IMR-90 (cell line): ENCODE measurements at regions not wholly inside any gene's neighbourhood (a gene's known extent, or its start where the extent isn't known, plus 50 kb on each side); places are given as distances from the start of the nearest gene placed in this dataset.

Experiments used
- ATAC-seq: fragments of 200-7000 bp; cut with Tn5 transposase; 2 replicates; pipeline ENCODE4 v1.9.1; 2020; ENCODE audit warnings: low read depth, mild to moderate bottlenecking, moderate library complexity
- BruUV-seq: library from RNA; stranded (reverse); fragments of 400-500 nt; replicated peaks from 2 replicates; lab custom pipeline; 2021; lab: Mats Ljungman, UMichigan
- CTCF ChIA-PET: fragments of 300-600 bp; formaldehyde crosslinking; extraction: SDS; loops from one replicate; lab custom pipeline; 2021; ENCODE audit warnings: antibody characterized with exemption; lab: Yijun Ruan, JAX
- POLR2A ChIA-PET: fragments of 300-600 bp; sonication (Branson Sonifier 250); formaldehyde crosslinking; loops from one replicate; lab custom pipeline; 2022; ENCODE audit warnings: antibody characterized with exemption; ENCODE audit not compliant: unreplicated experiment; lab: Charles Lee
- DNase-seq: peaks from one replicate; pipeline ENCODE4 v3.0.0; 2013
- H2AFZ ChIP-seq: replicated peaks from 2 replicates; pipeline ENCODE3; 2013; ENCODE audit warnings: low read length, mild to moderate bottlenecking; ENCODE audit not compliant: poor library complexity
- H2AK5ac ChIP-seq: 2 replicates; pipeline ENCODE4 v1.6.1; 2013; ENCODE audit warnings: low read depth, low read length, inconsistent platforms
- H2AK9ac ChIP-seq: replicated peaks from 2 replicates; pipeline ENCODE3; 2013; ENCODE audit warnings: mild to moderate bottlenecking, low read depth, low read length, moderate library complexity; ENCODE audit not compliant: poor library complexity
- H2BK120ac ChIP-seq: 2 replicates; pipeline ENCODE4 v1.6.1; 2013; ENCODE audit warnings: low read depth, low read length, inconsistent platforms
- H2BK15ac ChIP-seq: 3 replicates; pipeline ENCODE4 v1.6.1; 2013; ENCODE audit warnings: low read depth, low read length, inconsistent platforms
- H2BK20ac ChIP-seq: 2 replicates; pipeline ENCODE4 v1.6.1; 2013; ENCODE audit warnings: low read depth, mild to moderate bottlenecking, inconsistent platforms, low read length, moderate library complexity
- H2BK5ac ChIP-seq: 2 replicates; pipeline ENCODE4 v1.6.1; 2013; ENCODE audit warnings: mild to moderate bottlenecking, low read depth, low read length, inconsistent platforms; ENCODE audit not compliant: poor library complexity, severe bottlenecking
- H3K14ac ChIP-seq: replicated peaks from 2 replicates; pipeline ENCODE4 v1.6.1; 2013; ENCODE audit warnings: low read depth, low read length, inconsistent platforms
- H3K18ac ChIP-seq: 2 replicates; pipeline ENCODE4 v1.6.1; 2013; ENCODE audit warnings: low read depth, low read length, control low read depth
- H3K23ac ChIP-seq: 2 replicates; pipeline ENCODE4 v1.6.1; 2013; ENCODE audit warnings: low read depth, low read length, inconsistent platforms
- H3K27ac ChIP-seq: 2 replicates; pipeline ENCODE4 v1.5.1; 2013; ENCODE audit warnings: mild to moderate bottlenecking, control low read depth, low read length; ENCODE audit not compliant: insufficient read depth
- H3K27me3 ChIP-seq: 2 replicates; pipeline ENCODE4 v1.6.1; 2013; ENCODE audit warnings: low read length; ENCODE audit not compliant: control insufficient read depth, insufficient read depth
- H3K36me3 ChIP-seq: 2 replicates; pipeline ENCODE4 v1.6.1; 2013; ENCODE audit warnings: low read length, mixed read lengths; ENCODE audit not compliant: control insufficient read depth, insufficient read depth
- H3K4ac ChIP-seq: 2 replicates; pipeline ENCODE4 v1.6.1; 2013; ENCODE audit warnings: low read depth, low read length, inconsistent platforms
- H3K4me1 ChIP-seq: 2 replicates; pipeline ENCODE4 v1.6.1; 2013; ENCODE audit warnings: low read length, mixed read lengths; ENCODE audit not compliant: control insufficient read depth, insufficient read depth
- H3K4me2 ChIP-seq: 2 replicates; pipeline ENCODE4 v1.6.1; 2013; ENCODE audit warnings: low read depth, mild to moderate bottlenecking, control low read depth, low read length, moderate library complexity
- H3K4me3 ChIP-seq: 2 replicates; pipeline ENCODE4 v1.5.1; 2013; ENCODE audit warnings: low read depth, mild to moderate bottlenecking, control low read depth, low read length, moderate library complexity; ENCODE audit not compliant: insufficient read depth
- H3K56ac ChIP-seq: 2 replicates; pipeline ENCODE4 v1.6.1; 2013; ENCODE audit warnings: low read length, inconsistent platforms; ENCODE audit not compliant: insufficient read depth; ENCODE audit errors: extremely low read depth
- H3K79me1 ChIP-seq, 2 experiments: 2 replicates each; pipeline ENCODE4 v1.6.1; 2013; ENCODE audit warnings: low read length in 2 of 2, inconsistent platforms in 1 of 2, low read depth in 1 of 2
- H3K9ac ChIP-seq: 2 replicates; pipeline ENCODE4 v1.6.1; 2013; ENCODE audit warnings: low read depth, low read length, control low read depth
- H3K9me1 ChIP-seq: 2 replicates; pipeline ENCODE4 v1.6.1; 2013; ENCODE audit warnings: low read length, inconsistent platforms; ENCODE audit not compliant: insufficient read depth
- H3K9me3 ChIP-seq: 2 replicates; pipeline ENCODE4 v1.6.1; 2013; ENCODE audit warnings: low read length; ENCODE audit not compliant: control insufficient read depth, insufficient read depth
- H4K20me1 ChIP-seq: 2 replicates; pipeline ENCODE4 v1.6.1; 2013; ENCODE audit warnings: low read length, inconsistent platforms; ENCODE audit not compliant: insufficient read depth
- H4K5ac ChIP-seq: 2 replicates; pipeline ENCODE4 v1.6.1; 2013; ENCODE audit warnings: mild to moderate bottlenecking, low read depth, low read length, control low read depth
- H4K8ac ChIP-seq, 2 experiments: 2 replicates each; pipeline ENCODE4 v1.6.1; 2013; ENCODE audit warnings: low read depth in 2 of 2, low read length in 2 of 2, control low read depth in 1 of 2, inconsistent platforms in 1 of 2
- H4K91ac ChIP-seq: 2 replicates; pipeline ENCODE4 v1.6.1; 2013; ENCODE audit warnings: low read depth, low read length, inconsistent platforms; ENCODE audit not compliant: insufficient read depth
- BHLHE40 ChIP-seq: fragments of 150-350 bp; IDR thresholded peaks from 2 replicates; pipeline ENCODE4 v1.6.1; 2016; ENCODE audit warnings: mild to moderate bottlenecking, low read depth, low read length
- CEBPB ChIP-seq: IDR thresholded peaks from 2 replicates; pipeline ENCODE4 v1.6.1; 2012; ENCODE audit warnings: low read depth, low read length, improper control_type of control experiment
- MAFK ChIP-seq: IDR thresholded peaks from 2 replicates; pipeline ENCODE4 v1.6.1; 2012; ENCODE audit warnings: low read depth, low read length, improper control_type of control experiment
- POLR2A ChIP-seq: IDR thresholded peaks from 2 replicates; pipeline ENCODE4 v1.6.1; 2012; ENCODE audit warnings: mild to moderate bottlenecking, low read depth, low read length
- RAD21 ChIP-seq: IDR thresholded peaks from 2 replicates; pipeline ENCODE4 v1.6.1; 2012; ENCODE audit warnings: low read length, improper control_type of control experiment
- SMC3 ChIP-seq: fragments of 150-350 bp; IDR thresholded peaks from 2 replicates; pipeline ENCODE4 v1.6.1; 2016; ENCODE audit warnings: low read depth, mild to moderate bottlenecking, antibody characterized with exemption, low read length, moderate library complexity
- WGBS, 2 experiments: methylation state at CpG; one replicate each; pipeline versions ENCODE4 v1.1.5 to v1.1.7; 2013; ENCODE audit warnings: missing lambda C conversion rate in 2 of 2; ENCODE audit not compliant: insufficient read length in 1 of 2; ENCODE audit errors: extremely low coverage in 2 of 2; 5-methylcytosine and 5-hydroxymethylcytosine counted together
- dilution Hi-C: fragments of 300-500 bp; cut with HindIII; formaldehyde crosslinking; loops from one replicate; pipeline ENCODE4 v1.14.3; 2018; ENCODE audit warnings: low sequenced_read_pairs; ENCODE audit not compliant: unreplicated experiment
- in situ Hi-C: fragments of 300-500 bp; cut with MboI; formaldehyde crosslinking; loops from 3 replicates; pipeline ENCODE4 v1.14.3; 2019; ENCODE audit warnings: low sequenced_read_pairs, inconsistent platforms, mixed read lengths
- intact Hi-C: fragments of 100-400 bp; cut with micrococcal nuclease; formaldehyde crosslinking; loops from 2 replicates; pipeline ENCODE4 v1.10.0; 2022

- no peak overlapping the region; the same call in 1 of the 2 replicates for H2AK5ac ChIP-seq
- intact Hi-C loops = no loop called here
- H3K4me2 ChIP-seq = no peak overlapping the region
- peaks cover 2% of the 10 kb centered on the region; the same call in 1 of the 2 replicates for H3K27me3 ChIP-seq
- dilution Hi-C loops = no loop called here
- peaks cover 2% of the 10 kb centered on the region; the same call in 1 of the 2 replicates for H3K4me1 ChIP-seq
- peak overlapping the region; percentile 36; the same call in 1 of the 2 replicates for H2BK120ac ChIP-seq
- H3K27ac ChIP-seq = no peak overlapping the region
- no peak overlapping the region for H3K14ac ChIP-seq
- in situ Hi-C loops = no loop called here
- H2BK20ac ChIP-seq = no peak overlapping the region
- H2AFZ ChIP-seq = peak overlapping the region; percentile 15
- no peaks in the 10 kb centered on the region for H4K20me1 ChIP-seq
- no peaks in the 10 kb centered on the region for H3K79me1 ChIP-seq
- H3K4ac ChIP-seq = no peak overlapping the region
- DNase-seq = no peak
- H2BK15ac ChIP-seq = no peak overlapping the region
- peaks cover 7% of the 10 kb centered on the region; the same call in 1 of the 2 replicates for H3K9me1 ChIP-seq
- no peak overlapping the region for H2BK5ac ChIP-seq
- H2AK9ac ChIP-seq = no peak overlapping the region
- H3K36me3 ChIP-seq = no peaks in the 10 kb centered on the region
- WGBS, 2 experiments = 100% methylated on average over 1 of the region's 1 CpG; no CpG with 5 or more reads in 1 of the 2 experiments
- H3K23ac ChIP-seq = no peak overlapping the region
- no peak for TF ChIP-seq CEBPB
- no peak for TF ChIP-seq RAD21
- no peak for TF ChIP-seq MAFK
- no peak for TF ChIP-seq SMC3
- TF ChIP-seq BHLHE40 = no peak
- TF ChIP-seq POLR2A = no peak
- no peak overlapping the region for H3K4me3 ChIP-seq
- H4K8ac ChIP-seq = no peak overlapping the region
- H3K9ac ChIP-seq = no peak overlapping the region
- no peaks in the 10 kb centered on the region for H3K9me3 ChIP-seq
- ChIA-PET POLR2A (interaction anchor here (0.7 kb wide), 1 partner anchor 293 kb away, joined by 6 read pairs; no protein-coding TSS in a partner anchor), CTCF (no interaction called here)
- H4K91ac ChIP-seq = no peak overlapping the region
- no peak overlapping the region for H3K18ac ChIP-seq
- no peak overlapping the region for H3K56ac ChIP-seq
- no peak for ATAC-seq
- H4K5ac ChIP-seq = no peak overlapping the region
- BruUV-seq = no TSS peak
Measured at GRCh38 chr1:94315552-94316116, 78.2 kb upstream of the ARHGAP29 start.
